Ishikawa (cell line): ENCODE measurements at regions not wholly inside any gene's neighbourhood (a gene's known extent, or its start where the extent isn't known, plus 50 kb on each side); places are given as distances from the start of the nearest gene placed in this dataset.

Experiments used
- CEBPB ChIP-seq: IDR thresholded peaks from 2 replicates; pipeline ENCODE4 v1.6.1; 2012
- CREB1 ChIP-seq: IDR thresholded peaks from 2 replicates; pipeline ENCODE4 v1.6.1; 2012; ENCODE audit warnings: low read depth
- EGR1 ChIP-seq: IDR thresholded peaks from 2 replicates; pipeline ENCODE4 v1.6.1; 2012
- EP300 ChIP-seq: IDR thresholded peaks from 2 replicates; pipeline ENCODE4 v1.6.1; 2012; ENCODE audit warnings: borderline replicate concordance
- FOXM1 ChIP-seq: IDR thresholded peaks from 2 replicates; pipeline ENCODE4 v1.6.1; 2012; ENCODE audit warnings: low read depth, borderline replicate concordance
- NFIC ChIP-seq: IDR thresholded peaks from 2 replicates; pipeline ENCODE4 v1.6.1; 2012
- RAD21 ChIP-seq: IDR thresholded peaks from 2 replicates; pipeline ENCODE4 v1.6.1; 2012; ENCODE audit warnings: low read depth
- TAF1 ChIP-seq: IDR thresholded peaks from 2 replicates; pipeline ENCODE4 v1.6.1; 2012; ENCODE audit warnings: low read depth, mild to moderate bottlenecking
- TCF12 ChIP-seq: IDR thresholded peaks from 2 replicates; pipeline ENCODE4 v1.6.1; 2012; ENCODE audit warnings: low read depth
- TEAD4 ChIP-seq: IDR thresholded peaks from 2 replicates; pipeline ENCODE4 v1.6.1; 2012
- YY1 ChIP-seq: IDR thresholded peaks from 2 replicates; pipeline ENCODE4 v1.6.1; 2012; ENCODE audit warnings: low read depth
- ZBTB7A ChIP-seq: IDR thresholded peaks from 2 replicates; pipeline ENCODE4 v1.6.1; 2012; ENCODE audit warnings: low read depth
- TF ChIP-seq, protein P1 (sequence below): IDR thresholded peaks from 2 replicates; pipeline ENCODE4 v1.6.1; 2012
- TF ChIP-seq, protein P2 (sequence below): IDR thresholded peaks from 2 replicates; pipeline ENCODE4 v1.6.1; 2012; ENCODE audit warnings: low read depth, mild to moderate bottlenecking
- TF ChIP-seq, protein P3 (sequence below): IDR thresholded peaks from 2 replicates; pipeline ENCODE4 v1.6.1; 2012

GRCh38 chr13:54802226-54802625, 1773.6 kb downstream of the OLFM4 start:
- TF ChIP-seq TAF1 = no peak
- no peak for TF ChIP-seq NFIC
- no peak for TF ChIP-seq CREB1
- no peak for TF ChIP-seq EGR1
- TF ChIP-seq, protein P1, sequence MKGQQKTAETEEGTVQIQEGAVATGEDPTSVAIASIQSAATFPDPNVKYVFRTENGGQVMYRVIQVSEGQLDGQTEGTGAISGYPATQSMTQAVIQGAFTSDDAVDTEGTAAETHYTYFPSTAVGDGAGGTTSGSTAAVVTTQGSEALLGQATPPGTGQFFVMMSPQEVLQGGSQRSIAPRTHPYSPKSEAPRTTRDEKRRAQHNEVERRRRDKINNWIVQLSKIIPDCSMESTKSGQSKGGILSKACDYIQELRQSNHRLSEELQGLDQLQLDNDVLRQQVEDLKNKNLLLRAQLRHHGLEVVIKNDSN = no peak
- TF ChIP-seq YY1 = no peak
- no peak for TF ChIP-seq TCF12
- TF ChIP-seq ZBTB7A = no peak
- TF ChIP-seq FOXM1 = no peak
- TF ChIP-seq TEAD4 = no peak
- TF ChIP-seq, protein P2, sequence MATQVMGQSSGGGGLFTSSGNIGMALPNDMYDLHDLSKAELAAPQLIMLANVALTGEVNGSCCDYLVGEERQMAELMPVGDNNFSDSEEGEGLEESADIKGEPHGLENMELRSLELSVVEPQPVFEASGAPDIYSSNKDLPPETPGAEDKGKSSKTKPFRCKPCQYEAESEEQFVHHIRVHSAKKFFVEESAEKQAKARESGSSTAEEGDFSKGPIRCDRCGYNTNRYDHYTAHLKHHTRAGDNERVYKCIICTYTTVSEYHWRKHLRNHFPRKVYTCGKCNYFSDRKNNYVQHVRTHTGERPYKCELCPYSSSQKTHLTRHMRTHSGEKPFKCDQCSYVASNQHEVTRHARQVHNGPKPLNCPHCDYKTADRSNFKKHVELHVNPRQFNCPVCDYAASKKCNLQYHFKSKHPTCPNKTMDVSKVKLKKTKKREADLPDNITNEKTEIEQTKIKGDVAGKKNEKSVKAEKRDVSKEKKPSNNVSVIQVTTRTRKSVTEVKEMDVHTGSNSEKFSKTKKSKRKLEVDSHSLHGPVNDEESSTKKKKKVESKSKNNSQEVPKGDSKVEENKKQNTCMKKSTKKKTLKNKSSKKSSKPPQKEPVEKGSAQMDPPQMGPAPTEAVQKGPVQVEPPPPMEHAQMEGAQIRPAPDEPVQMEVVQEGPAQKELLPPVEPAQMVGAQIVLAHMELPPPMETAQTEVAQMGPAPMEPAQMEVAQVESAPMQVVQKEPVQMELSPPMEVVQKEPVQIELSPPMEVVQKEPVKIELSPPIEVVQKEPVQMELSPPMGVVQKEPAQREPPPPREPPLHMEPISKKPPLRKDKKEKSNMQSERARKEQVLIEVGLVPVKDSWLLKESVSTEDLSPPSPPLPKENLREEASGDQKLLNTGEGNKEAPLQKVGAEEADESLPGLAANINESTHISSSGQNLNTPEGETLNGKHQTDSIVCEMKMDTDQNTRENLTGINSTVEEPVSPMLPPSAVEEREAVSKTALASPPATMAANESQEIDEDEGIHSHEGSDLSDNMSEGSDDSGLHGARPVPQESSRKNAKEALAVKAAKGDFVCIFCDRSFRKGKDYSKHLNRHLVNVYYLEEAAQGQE = no peak
- TF ChIP-seq EP300 = no peak
- TF ChIP-seq CEBPB = no peak
- TF ChIP-seq, protein P3, sequence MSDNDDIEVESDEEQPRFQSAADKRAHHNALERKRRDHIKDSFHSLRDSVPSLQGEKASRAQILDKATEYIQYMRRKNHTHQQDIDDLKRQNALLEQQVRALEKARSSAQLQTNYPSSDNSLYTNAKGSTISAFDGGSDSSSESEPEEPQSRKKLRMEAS = no peak
- TF ChIP-seq RAD21 = no peak

- TF ChIP-seq, protein P2 = no peak
- TF ChIP-seq CEBPB (no peak), CREB1 (no peak)
These were observed 1777.1 kb downstream of the OLFM4 start for GRCh38 chr13:54805743-54806142.

- TF ChIP-seq CEBPB (no peak), ZBTB7A (no peak), YY1 (no peak), TEAD4 (no peak), EGR1 (no peak)
These were observed 1807.7 kb downstream of the OLFM4 start for GRCh38 chr13:54836273-54836672.

DNA sequence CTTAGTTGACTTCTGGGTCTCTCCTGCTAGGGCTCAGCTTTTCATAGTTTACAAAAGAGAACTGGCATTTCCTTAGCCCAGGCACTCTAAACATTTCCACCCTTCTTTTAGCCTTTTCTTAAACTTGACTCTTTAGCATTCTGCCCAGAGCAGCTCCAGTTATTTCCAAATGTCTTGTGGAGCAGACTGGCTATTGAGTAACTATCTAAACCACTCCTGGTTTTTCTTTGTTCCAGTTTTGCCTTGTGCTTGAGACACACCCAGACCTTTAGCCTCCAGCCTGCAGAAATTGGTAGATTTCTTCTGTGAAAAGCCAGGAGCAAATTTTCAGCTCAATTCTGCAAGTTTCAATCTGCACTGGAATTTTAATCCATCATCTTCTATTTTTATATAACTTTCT, 1813.1 kb downstream of the OLFM4 start:
- TF ChIP-seq ZBTB7A = no peak
- TF ChIP-seq, protein P2 = no peak
- TF ChIP-seq CREB1 = no peak
- no peak for TF ChIP-seq YY1
- TF ChIP-seq, protein P1 = no peak
- TF ChIP-seq CEBPB = no peak
- TF ChIP-seq RAD21 = no peak
- TF ChIP-seq, protein P3 = no peak
- no peak for TF ChIP-seq EP300
- TF ChIP-seq TEAD4 = no peak
- no peak for TF ChIP-seq TCF12
- no peak for TF ChIP-seq FOXM1
- no peak for TF ChIP-seq EGR1
- no peak for TF ChIP-seq TAF1
- TF ChIP-seq NFIC = no peak

DNA sequence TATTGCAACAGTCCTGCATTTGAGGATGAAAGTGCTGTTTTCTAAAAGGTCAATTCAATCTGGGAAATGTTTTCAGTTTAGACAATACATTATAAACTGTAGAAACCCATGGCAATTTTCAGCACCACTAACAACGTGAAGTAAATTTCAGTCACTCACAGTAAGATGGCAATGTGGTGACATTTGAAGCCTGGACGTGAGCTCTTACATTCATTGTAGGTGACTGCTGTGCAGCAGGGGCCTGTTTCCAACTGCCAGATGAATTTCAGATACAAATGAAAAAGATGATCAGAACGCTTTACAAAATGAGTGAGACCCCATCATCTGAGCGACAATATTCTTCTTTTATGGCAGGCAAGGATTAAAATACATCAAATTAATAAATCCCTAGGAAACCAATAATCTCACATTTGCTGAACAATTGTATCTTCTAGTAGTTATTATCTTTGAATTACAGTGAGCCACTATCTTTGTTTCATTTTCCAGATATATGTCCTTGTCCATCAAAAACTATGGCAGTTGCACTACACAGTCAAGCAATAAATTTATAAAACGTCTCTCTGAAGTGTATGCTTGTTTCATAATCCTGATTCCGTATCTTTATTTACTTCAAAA, 1816.8 kb downstream of the OLFM4 start:
- no peak for TF ChIP-seq TCF12
- no peak for TF ChIP-seq CEBPB
- no peak for TF ChIP-seq YY1
- TF ChIP-seq NFIC = no peak
- TF ChIP-seq, protein P1 = no peak
- no peak for TF ChIP-seq CREB1
- no peak for TF ChIP-seq EGR1
- TF ChIP-seq TEAD4 = no peak
- TF ChIP-seq FOXM1 = no peak
